ENCODE measurements at regions not wholly inside any gene's neighbourhood (a gene's known extent, or its start where the extent isn't known, plus 50 kb on each side); places are given as distances from the start of the nearest gene placed in this dataset.

DNA sequence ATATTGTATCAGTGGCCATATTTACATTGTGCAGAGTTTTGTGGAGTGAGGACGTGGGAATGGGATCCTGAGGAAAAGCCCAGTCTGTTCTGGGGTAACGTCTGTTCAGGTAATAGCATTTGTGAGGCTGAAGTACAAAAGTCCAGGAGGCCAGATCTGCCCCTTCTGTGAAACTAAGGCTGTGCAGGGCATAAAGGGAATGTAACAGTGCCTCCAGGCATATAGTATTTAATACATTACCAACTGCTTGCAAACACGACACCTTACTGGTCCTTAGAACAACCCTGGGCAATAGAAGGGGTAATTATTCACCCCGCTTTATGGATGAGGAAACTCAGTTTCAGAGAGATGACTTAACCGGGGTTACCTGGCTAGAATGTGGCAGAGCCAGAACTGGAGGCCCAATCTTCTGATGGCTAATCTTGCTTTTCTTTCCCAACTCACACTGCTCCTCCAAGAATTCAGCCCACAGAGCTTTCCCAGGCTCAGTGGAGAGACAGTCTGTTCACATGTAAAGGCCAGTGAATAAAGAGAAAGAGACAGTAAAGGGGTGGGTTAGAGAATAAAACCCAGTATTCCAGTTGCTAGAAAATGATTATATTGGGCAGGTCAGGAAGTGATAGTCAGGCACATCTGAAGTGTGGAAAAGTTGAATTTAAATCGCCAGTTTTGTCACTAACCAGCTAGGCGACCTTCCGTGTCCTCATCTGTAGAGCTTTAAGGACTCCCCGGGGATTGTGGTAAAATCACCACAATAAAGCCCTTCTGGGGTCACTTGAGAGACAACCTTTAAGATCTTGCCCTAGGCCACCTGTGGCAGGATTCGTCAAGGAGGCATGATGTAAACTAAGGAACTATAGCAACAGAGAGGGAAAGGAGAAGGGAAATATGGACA lies 280.7 kb upstream of the CITED2 start:
- DNase-seq, result no peak

DNA sequence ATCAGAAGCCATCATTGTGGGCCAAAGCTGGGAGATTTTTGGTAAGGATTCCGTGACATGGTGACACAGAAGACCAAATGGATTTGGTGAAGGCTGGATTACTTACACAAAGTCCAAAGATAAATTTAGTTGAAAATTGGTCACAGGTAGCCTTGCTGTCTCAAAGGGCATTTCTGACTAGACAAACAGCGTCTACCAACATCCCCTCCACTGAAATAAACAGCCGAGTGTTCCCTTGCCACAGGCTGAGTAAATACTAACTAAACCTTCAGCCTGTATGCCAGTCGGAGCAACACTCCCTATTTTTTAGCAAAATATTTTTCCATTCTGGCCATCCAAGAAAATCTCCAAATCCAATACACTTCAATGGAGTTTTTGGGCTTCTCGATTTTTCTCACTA lies 279.9 kb upstream of the CITED2 start:
- no peak for DNase-seq

DNA sequence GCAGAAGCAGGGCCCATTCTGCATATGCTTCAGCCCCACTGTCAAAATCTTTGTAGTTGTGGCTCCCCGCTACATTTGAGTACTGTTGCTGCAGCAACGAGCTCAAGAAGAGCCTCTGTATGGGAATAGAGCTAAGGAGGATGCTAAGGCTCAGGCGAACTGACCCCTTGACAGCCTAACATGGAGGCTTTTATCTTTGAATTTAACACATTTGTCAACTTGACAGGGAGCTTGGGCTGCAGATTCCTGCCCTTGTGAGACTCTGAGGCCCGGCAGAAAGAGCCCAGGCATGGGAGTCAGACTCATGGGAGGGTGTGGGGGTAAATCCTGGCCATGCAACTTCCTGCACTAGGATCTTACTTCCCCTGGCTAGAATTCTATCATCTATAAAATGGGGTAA lies 278.7 kb upstream of the CITED2 start:
- DNase-seq, result no peak

GRCh38 chr6:139650941-139651340 lies 276.5 kb upstream of the CITED2 start:
- no peak for DNase-seq

GRCh38 chr6:139649732-139650131 lies 275.3 kb upstream of the CITED2 start:
- no peak for DNase-seq

DNA sequence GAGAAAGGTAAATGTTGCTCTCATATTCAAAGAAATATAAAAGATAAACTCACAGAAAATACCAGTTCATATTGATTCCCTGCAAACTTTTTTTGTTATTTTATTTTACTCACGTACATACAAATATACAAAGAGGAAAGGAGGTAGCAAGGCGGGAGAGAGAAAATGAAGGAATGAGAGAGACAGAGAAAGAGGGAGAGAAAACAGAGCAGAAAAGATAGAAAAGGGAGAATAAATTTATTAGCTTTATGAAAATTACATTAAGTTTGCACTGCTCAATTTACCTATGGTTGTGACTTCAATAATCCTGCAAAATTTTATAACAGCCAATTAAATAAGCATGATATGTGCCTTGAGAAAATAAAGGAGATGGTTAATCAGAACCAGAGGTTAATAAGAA lies 274.7 kb upstream of the CITED2 start:
- DNase-seq, result no peak

GRCh38 chr6:139648430-139649000 lies 274.1 kb upstream of the CITED2 start:
- no peak for DNase-seq

GRCh38 chr6:139647841-139648240 lies 273.4 kb upstream of the CITED2 start:
- no peak for DNase-seq

GRCh38 chr6:139647016-139647415 lies 272.6 kb upstream of the CITED2 start:
- DNase-seq, result no peak

GRCh38 chr6:139644821-139645220 lies 270.4 kb upstream of the CITED2 start:
- DNase-seq, result no peak

GRCh38 chr6:139643986-139644385 lies 269.5 kb upstream of the CITED2 start:
- no peak for DNase-seq

- DNase-seq, result no peak
These were observed 267.9 kb upstream of the CITED2 start for GRCh38 chr6:139642346-139642745.

DNA sequence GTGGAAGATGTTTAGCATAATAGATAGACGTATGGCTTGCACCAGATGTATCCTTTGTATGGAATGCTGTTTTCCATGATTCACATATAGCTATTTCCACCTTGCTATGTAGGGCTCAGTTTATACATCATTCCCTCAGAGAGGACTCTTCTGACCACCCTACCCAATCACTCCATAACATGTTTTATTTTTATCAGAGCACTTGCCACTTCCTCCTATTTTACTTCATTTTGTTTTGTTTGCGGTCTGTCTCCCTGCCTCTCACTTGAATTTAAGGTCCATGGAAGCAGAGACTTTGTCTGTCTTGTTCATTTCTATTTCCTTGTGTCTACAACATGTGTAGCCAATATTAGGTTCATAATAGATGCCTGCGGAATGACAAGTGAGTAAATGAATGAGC lies 266.9 kb upstream of the CITED2 start:
- no peak for DNase-seq

DNA sequence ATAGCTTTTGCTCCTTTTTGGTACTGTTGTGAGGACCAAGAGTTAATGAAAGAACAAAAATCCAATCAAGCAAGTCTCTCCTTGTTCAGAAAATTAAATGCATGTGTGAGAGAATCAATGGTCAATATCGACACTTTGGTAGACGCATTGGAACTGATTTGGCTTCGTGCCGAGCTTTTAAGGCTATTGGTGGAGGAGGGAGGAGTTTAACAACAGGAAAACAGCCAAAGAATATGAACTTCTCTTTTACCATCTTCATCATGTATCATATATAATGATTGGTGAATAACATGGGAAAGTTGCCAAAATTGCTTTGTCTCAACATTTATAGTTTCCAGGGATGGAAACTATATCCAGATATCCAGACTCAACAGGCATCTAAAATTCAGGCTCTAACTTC lies 266.5 kb upstream of the CITED2 start:
- DNase-seq, result no peak

DNA sequence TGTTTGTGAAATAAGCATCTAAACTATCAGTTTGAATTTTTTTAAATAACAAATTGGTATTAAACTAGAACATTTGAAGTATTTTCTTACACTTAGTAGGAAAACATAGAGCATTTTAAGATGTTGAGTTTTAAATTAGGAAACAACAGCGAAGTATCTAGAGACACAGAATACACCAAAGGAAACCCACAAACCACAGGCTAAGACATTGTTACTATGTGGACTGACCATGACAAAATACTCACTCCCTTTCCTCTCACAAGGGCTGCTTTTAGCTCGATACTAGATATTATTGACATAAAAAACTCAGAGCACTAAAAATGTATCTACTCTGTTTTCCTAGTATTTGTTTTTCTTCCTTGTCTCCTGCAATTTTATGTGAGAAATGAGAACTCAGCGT lies 266.0 kb upstream of the CITED2 start:
- DNase-seq, result no peak

- DNase-seq, result no peak
These were observed 265.1 kb upstream of the CITED2 start for GRCh38 chr6:139639507-139639906.

GRCh38 chr6:139638179-139638941 lies 263.9 kb upstream of the CITED2 start:
- DNase-seq, result no peak

- DNase-seq, result no peak
These were observed 263.3 kb upstream of the CITED2 start for GRCh38 chr6:139637766-139638165.

GRCh38 chr6:139636391-139636790 lies 261.9 kb upstream of the CITED2 start:
- DNase-seq, result no peak

DNA sequence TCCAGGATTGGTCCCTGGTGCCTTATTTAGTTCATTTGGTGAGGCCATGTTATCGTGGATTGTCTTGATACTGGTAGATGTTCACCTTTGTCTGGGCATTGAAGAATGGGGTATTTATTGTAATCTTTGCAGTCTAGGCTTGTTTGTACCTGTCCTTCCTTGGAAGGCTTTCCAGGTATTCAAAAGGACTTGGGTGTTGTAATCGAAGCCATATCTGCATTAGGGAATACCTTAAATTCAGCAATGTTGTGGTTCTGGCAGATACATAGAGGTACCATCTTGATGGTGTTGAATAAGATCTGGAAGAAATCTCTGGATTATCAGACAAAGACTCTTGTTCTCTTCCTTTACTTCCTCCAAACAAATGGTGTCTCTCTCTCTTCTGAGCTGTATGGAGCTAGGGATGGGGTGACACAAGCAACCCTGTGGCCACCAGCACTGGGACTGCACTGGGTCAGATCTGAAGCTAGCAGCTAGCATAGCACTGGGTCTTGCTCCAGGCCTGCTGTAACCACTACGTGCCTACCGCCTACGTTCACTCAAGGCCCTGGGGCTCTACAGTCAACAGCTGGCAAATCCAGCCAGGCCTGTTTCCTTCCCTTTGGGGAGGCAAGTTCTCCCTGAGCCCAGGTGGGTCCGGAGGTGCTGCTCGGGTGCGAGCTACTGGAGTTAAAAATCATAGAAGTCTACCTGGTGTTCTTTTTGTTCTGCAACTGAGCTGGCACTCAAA lies 261.1 kb upstream of the CITED2 start:
- DNase-seq, result no peak

GRCh38 chr6:139632840-139633239 lies 258.4 kb upstream of the CITED2 start:
- DNase-seq, result no peak

DNA sequence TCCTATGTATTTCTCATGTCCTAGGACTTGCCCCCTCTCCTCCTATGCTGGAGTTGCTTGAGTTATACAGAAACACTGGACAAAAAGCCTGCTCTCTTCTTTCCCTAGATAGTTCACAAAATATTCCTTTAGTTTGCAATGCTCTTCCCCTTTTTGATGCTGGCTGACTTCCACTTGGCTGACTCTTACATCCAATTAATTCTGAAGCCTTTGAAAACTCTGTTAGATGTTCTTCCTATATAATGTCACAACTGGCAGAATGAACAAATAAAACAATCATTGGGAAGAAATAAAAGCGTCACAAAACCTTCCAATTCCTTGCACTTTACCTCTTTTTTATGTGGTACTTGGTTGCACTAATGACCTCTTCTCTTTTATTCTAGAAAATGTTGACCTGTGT lies 253.8 kb upstream of the CITED2 start:
- no peak for DNase-seq

GRCh38 chr6:139627091-139627490 lies 252.6 kb upstream of the CITED2 start:
- DNase-seq, result no peak
